Left lung (tissue), 4 donors: ENCODE measurements at regions not wholly inside any gene's neighbourhood (a gene's known extent, or its start where the extent isn't known, plus 50 kb on each side); places are given as distances from the start of the nearest gene placed in this dataset.

ENCODE experiments used
- ATAC-seq: fragments of 200-7000 bp; cut with Tn5 transposase; one replicate; pipeline ENCODE4 v1.9.1; 2020; ENCODE audit warnings: moderate library complexity
- DNase-seq, 4 donors: peaks; one replicate each; pipeline ENCODE4 v3.0.0-alpha.2; 2013 to 2020
- H3K27ac ChIP-seq, 2 donors: fragments of 200-600 bp; sonication (generic) in 1 of 2; one replicate each; pipeline versions ENCODE4 v1.5.0 to v1.8.0; 2020 to 2021
- H3K27me3 ChIP-seq, 2 donors: fragments of 200-600 bp; sonication (generic) in 1 of 2; one replicate each; pipeline versions ENCODE4 v1.5.0 to v1.8.0; 2020 to 2021
- H3K36me3 ChIP-seq, 2 donors: fragments of 200-600 bp; sonication (generic) in 1 of 2; one replicate each; pipeline versions ENCODE4 v1.5.0 to v1.8.0; 2020 to 2021
- H3K4me1 ChIP-seq, 2 donors: fragments of 200-600 bp; one replicate each; pipeline ENCODE4 v1.8.0; 2021
- H3K4me3 ChIP-seq, 2 donors: fragments of 200-600 bp; sonication (generic) in 1 of 2; one replicate each; pipeline versions ENCODE4 v1.5.0 to v1.8.0; 2020 to 2021; ENCODE audit warnings: mild to moderate bottlenecking in 1 of 2
- H3K9me3 ChIP-seq, 2 donors: fragments of 200-600 bp; sonication (generic) in 1 of 2; one replicate each; pipeline versions ENCODE4 v1.5.0 to v1.8.0; 2020 to 2021
- CTCF ChIP-seq, 2 donors: fragments of 200-600 bp; sonication (generic) in 1 of 2; IDR thresholded peaks; one replicate each; pipeline versions ENCODE4 v1.5.0 to v1.8.0; 2021; ENCODE audit warnings: antibody characterized with exemption in 2 of 2
- intact Hi-C, 2 donors: fragments of 100-400 bp; cut with DNase I; formaldehyde crosslinking; loops; one replicate each; pipeline versions ENCODE4 v1.11.2 to v1.14.2; 2022
- donor health status: DM: no; HTN: yes; CAD: no.
- donor health status: DM: no; HTN: no; CAD: no.

GRCh38 chr10:131653554-131654470 lies 247.0 kb upstream of the PPP2R2D start:
- intact Hi-C loops = no loop called here
- peak in 1 of 4 donors; percentile 43 for DNase-seq
- Histone ChIP-seq H3K4me3 (no peak overlapping the region), H3K9me3 (no peaks in the 10 kb centered on the region), H3K4me1 (no peaks in the 10 kb centered on the region), H3K36me3 (no peaks in the 10 kb centered on the region), H3K27me3 (peaks cover 0 to 45% of the 10 kb centered on the region in 2 donors), H3K27ac (no peak overlapping the region)
- no peak for ATAC-seq
- TF ChIP-seq CTCF (IDR thresholded peaks at IDR 0.05) = no peak

GRCh38 chr10:131654471-131655087 lies 246.2 kb upstream of the PPP2R2D start:
- Histone ChIP-seq H3K36me3 (no peaks in the 10 kb centered on the region), H3K27ac (no peak overlapping the region), H3K27me3 (peaks cover 0 to 49% of the 10 kb centered on the region in 2 donors), H3K4me1 (no peaks in the 10 kb centered on the region), H3K9me3 (no peaks in the 10 kb centered on the region), H3K4me3 (no peak overlapping the region)
- DNase-seq (peak in 1 of 4 donors; percentile 60), ATAC-seq (no peak)
- TF ChIP-seq CTCF (IDR thresholded peaks at IDR 0.05) = no peak
- intact Hi-C loops = no loop called here

- peak in 1 of 4 donors; percentile 66 for DNase-seq
- Histone ChIP-seq H3K9me3 (no peaks in the 10 kb centered on the region), H3K4me1 (no peaks in the 10 kb centered on the region), H3K27me3 (peaks cover 0 to 43% of the 10 kb centered on the region in 2 donors), H3K27ac (no peak overlapping the region), H3K4me3 (no peak overlapping the region), H3K36me3 (no peaks in the 10 kb centered on the region)
- no peak for ATAC-seq
- intact Hi-C loops = no loop called here
- no peak for TF ChIP-seq CTCF (IDR thresholded peaks at IDR 0.05)
Measured at GRCh38 chr10:131655101-131655849, 245.5 kb upstream of the PPP2R2D start.

- no peak overlapping the region for H3K27ac ChIP-seq
- H3K4me3 ChIP-seq = no peak overlapping the region
- ATAC-seq (no peak), DNase-seq (no peak)
- peaks cover 0 to 4% of the 10 kb centered on the region in 2 donors for H3K9me3 ChIP-seq
- intact Hi-C loops = no loop called here
- no peaks in the 10 kb centered on the region for H3K36me3 ChIP-seq
- no peaks in the 10 kb centered on the region for H3K4me1 ChIP-seq
- H3K27me3 ChIP-seq = peaks cover 0 to 36% of the 10 kb centered on the region in 2 donors
- TF ChIP-seq CTCF (IDR thresholded peaks at IDR 0.05) = no peak
Measured at GRCh38 chr10:131656009-131656408, 244.8 kb upstream of the PPP2R2D start.
